ENCODE measurements at regions not wholly inside any gene's neighbourhood (a gene's known extent, or its start where the extent isn't known, plus 50 kb on each side); places are given as distances from the start of the nearest gene placed in this dataset.

DNA sequence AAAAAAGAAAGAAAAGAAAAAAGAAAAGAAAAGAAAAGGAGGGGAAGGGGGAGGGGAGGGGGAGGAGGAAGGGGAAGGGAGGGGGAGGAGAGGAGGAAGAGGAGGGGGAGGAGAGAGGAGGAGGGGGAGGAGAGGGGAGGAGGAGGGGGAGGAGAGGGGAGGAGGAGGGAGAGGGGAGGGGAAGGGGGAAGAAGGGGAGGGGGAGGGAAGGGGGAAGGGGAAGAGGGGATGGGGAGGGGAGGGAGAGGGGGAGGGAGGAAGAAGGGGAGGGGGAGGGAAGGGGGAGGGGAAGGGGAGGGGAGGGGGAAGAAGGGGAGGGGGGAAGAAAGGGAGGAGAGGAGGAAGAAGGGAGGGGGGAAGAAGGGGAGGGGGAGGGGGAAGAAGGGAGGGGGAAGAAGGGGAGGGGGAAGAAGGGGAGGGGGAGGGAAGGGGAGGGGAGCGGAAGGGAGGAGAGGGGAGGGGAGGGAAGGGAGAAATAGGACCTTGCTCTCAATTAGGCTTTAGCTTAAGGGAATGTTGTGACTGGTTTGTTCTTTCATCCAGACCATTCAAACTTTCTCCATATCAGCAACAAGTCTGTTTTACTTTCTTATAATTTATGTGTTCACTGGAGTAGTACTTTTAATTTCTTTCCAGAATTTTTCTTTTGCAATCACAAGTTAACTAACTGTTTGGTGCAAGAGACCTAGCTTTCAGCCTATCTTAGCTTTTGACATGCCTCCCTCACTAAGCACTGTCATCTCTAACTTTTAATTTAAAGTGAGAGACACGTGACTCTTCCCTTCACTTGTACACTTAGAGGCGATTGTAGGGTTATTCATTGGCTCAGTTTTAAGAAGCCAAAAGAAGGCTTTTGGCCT lies 76.5 kb upstream of the EGLN3 start:
- TF ChIP-seq RARB (CRISPR knock-in tag; IDR thresholded peaks at IDR 0.05) = no peak
- TF ChIP-seq, protein P1, sequence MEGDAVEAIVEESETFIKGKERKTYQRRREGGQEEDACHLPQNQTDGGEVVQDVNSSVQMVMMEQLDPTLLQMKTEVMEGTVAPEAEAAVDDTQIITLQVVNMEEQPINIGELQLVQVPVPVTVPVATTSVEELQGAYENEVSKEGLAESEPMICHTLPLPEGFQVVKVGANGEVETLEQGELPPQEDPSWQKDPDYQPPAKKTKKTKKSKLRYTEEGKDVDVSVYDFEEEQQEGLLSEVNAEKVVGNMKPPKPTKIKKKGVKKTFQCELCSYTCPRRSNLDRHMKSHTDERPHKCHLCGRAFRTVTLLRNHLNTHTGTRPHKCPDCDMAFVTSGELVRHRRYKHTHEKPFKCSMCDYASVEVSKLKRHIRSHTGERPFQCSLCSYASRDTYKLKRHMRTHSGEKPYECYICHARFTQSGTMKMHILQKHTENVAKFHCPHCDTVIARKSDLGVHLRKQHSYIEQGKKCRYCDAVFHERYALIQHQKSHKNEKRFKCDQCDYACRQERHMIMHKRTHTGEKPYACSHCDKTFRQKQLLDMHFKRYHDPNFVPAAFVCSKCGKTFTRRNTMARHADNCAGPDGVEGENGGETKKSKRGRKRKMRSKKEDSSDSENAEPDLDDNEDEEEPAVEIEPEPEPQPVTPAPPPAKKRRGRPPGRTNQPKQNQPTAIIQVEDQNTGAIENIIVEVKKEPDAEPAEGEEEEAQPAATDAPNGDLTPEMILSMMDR (IDR thresholded peaks at IDR 0.05) = no peak
- no peak for TF ChIP-seq RCOR1 (IDR thresholded peaks at IDR 0.05; ENCODE audit: low read depth, low read length)
- no peak for TF ChIP-seq KDM5A (IDR thresholded peaks at IDR 0.05)
- TF ChIP-seq, protein P2, sequence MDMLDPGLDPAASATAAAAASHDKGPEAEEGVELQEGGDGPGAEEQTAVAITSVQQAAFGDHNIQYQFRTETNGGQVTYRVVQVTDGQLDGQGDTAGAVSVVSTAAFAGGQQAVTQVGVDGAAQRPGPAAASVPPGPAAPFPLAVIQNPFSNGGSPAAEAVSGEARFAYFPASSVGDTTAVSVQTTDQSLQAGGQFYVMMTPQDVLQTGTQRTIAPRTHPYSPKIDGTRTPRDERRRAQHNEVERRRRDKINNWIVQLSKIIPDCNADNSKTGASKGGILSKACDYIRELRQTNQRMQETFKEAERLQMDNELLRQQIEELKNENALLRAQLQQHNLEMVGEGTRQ (IDR thresholded peaks at IDR 0.05) = no peak
- TF ChIP-seq, protein P3, sequence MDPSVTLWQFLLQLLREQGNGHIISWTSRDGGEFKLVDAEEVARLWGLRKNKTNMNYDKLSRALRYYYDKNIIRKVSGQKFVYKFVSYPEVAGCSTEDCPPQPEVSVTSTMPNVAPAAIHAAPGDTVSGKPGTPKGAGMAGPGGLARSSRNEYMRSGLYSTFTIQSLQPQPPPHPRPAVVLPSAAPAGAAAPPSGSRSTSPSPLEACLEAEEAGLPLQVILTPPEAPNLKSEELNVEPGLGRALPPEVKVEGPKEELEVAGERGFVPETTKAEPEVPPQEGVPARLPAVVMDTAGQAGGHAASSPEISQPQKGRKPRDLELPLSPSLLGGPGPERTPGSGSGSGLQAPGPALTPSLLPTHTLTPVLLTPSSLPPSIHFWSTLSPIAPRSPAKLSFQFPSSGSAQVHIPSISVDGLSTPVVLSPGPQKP (IDR thresholded peaks at IDR 0.05; ENCODE audit: low read depth, low read length) = no peak
- no peak for TF ChIP-seq SMC3 (IDR thresholded peaks at IDR 0.05)
